CD4-positive, CD25-positive, alpha-beta regulatory T cell (primary cell): ENCODE measurements at regions not wholly inside any gene's neighbourhood (a gene's known extent, or its start where the extent isn't known, plus 50 kb on each side); places are given as distances from the start of the nearest gene placed in this dataset.

Source experiments
- ATAC-seq, 2 donors: fragments of 150-1000 bp; cut with Tn5 transposase; one replicate each; pipeline ENCODE4 v1.10.0; 2021; ENCODE audit warnings: low read depth in 2 of 2, moderate number of reproducible peaks in 2 of 2, moderate library complexity in 1 of 2
- DNase-seq, 3 donors: peaks; one replicate each; pipeline versions ENCODE4 v3.0.0 to v3.0.0-alpha.2; 2012 to 2022; ENCODE audit warnings: mixed read lengths in 1 of 3
- H3K27ac ChIP-seq: one replicate; pipeline ENCODE4 v1.7.0; 2013; ENCODE audit warnings: mild to moderate bottlenecking, low read length; ENCODE audit not compliant: insufficient read depth, poor library complexity, severe bottlenecking
- H3K27me3 ChIP-seq: one replicate; pipeline ENCODE4 v1.7.0; 2013; ENCODE audit warnings: low read length; ENCODE audit not compliant: control insufficient read depth, insufficient read depth
- H3K36me3 ChIP-seq: one replicate; pipeline ENCODE4 v1.7.0; 2013; ENCODE audit warnings: mild to moderate bottlenecking, low read length, moderate library complexity; ENCODE audit not compliant: control insufficient read depth, insufficient read depth
- H3K4me1 ChIP-seq: 2 replicates; pipeline ENCODE4 v1.7.0; 2013; ENCODE audit warnings: mild to moderate bottlenecking, low read length; ENCODE audit not compliant: insufficient read depth, control insufficient read depth, poor library complexity, severe bottlenecking
- H3K4me3 ChIP-seq: one replicate; pipeline ENCODE4 v1.7.0; 2013; ENCODE audit warnings: low read depth, mild to moderate bottlenecking, low read length, moderate library complexity
- H3K9me3 ChIP-seq, 2 experiments: 1 replicate in 1 of 2; 2 replicates in 1 of 2; pipeline ENCODE4 v1.7.0; 2013; ENCODE audit warnings: low read length in 2 of 2, mild to moderate bottlenecking in 1 of 2, moderate library complexity in 1 of 2; ENCODE audit not compliant: control insufficient read depth in 2 of 2
- H3K27ac Mint-ChIP-seq, 3 donors: one replicate each; pipeline ENCODE4 v1.8.0; 2020 to 2022; ENCODE audit warnings: mild to moderate bottlenecking in 3 of 3, mixed read lengths in 3 of 3, moderate library complexity in 2 of 3
- H3K27me3 Mint-ChIP-seq: one replicate; pipeline ENCODE4 v1.8.0; 2022; ENCODE audit warnings: mild to moderate bottlenecking, mixed read lengths
- H3K36me3 Mint-ChIP-seq: one replicate; pipeline ENCODE4 v1.8.0; 2020; ENCODE audit warnings: mixed read lengths
- H3K4me1 Mint-ChIP-seq, 4 donors: one replicate each; pipeline ENCODE4 v1.8.0; 2020 to 2022; ENCODE audit warnings: mixed read lengths in 4 of 4, mild to moderate bottlenecking in 1 of 4
- H3K4me3 Mint-ChIP-seq, 4 donors: one replicate each; pipeline ENCODE4 v1.8.0; 2020 to 2022; ENCODE audit warnings: mild to moderate bottlenecking in 4 of 4, mixed read lengths in 4 of 4, moderate library complexity in 3 of 4
- H3K9me3 Mint-ChIP-seq, 7 donors: one replicate each; pipeline ENCODE4 v1.8.0; 2020 to 2022; ENCODE audit warnings: mixed read lengths in 7 of 7, mild to moderate bottlenecking in 3 of 7, moderate library complexity in 2 of 7

DNA sequence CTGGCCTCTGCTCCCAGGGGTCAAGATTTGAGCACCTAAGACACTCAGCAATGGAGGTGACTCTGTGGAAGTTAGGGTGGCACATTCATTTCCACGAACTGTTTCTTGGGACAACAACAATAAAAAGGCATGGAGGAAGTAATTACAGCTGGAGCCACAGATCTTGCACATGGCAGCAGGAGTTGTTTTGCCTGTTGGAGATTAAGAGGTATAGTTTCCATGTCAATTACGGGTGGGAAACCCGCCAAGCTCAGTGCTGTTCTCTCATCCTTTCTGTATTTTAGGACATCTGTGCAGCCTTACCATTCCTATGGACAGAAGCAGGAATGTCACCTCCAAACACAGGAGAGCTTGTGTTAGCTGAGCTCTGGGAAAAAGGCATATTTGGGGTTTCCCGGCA is 201.2 kb downstream of the SNX10 start:
- Mint-ChIP-seq H3K27ac (no peak overlapping the region), H3K4me1 (no peaks in the 10 kb centered on the region), H3K27me3 (peaks cover 20% of the 10 kb centered on the region), H3K4me3 (no peak overlapping the region), H3K9me3 (no peaks in the 10 kb centered on the region), H3K36me3 (no peaks in the 10 kb centered on the region)
- H3K4me1 ChIP-seq: no peaks in the 10 kb centered on the region
- no peaks in the 10 kb centered on the region for H3K9me3 ChIP-seq
- H3K27me3 ChIP-seq: peaks cover 5% of the 10 kb centered on the region
- no peak for DNase-seq
- no peaks in the 10 kb centered on the region for H3K36me3 ChIP-seq
- ATAC-seq: no peak
- no peak overlapping the region for H3K27ac ChIP-seq
- H3K4me3 ChIP-seq: no peak overlapping the region

DNA sequence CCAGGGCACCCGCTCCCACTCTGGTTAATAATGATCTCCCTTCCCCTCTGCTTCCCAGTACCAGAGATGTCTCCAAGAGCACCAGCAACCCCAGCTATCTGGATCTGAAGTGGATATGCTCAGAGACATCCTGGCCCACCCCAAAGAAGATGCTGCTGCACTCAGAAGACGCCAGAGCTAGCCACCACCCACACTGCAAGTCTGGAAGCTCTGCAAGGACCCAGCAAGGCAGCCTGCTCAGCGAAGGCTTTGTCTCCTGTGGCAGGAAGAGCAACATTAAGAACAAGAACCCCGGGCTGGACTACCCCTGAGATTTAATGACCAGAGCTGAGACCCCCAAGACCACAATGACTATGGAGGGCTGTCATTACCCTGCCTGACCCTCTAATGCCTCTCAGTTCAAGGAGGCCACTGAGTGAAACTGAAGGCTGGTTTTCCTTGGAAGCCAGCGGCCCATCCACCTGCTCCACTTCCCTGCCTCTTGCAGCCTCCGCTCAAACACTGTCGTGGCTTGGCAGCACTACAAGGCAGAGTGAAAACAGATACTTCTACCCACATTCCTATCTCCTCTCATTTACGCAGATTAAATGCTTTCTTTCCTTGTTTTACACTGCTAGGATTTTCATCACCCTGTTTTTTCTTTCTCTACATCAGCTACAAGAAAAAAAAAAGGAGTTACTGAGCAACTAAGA is 202.2 kb downstream of the SNX10 start:
- Mint-ChIP-seq H3K27me3 (peaks cover 16% of the 10 kb centered on the region), H3K36me3 (no peaks in the 10 kb centered on the region), H3K4me1 (no peaks in the 10 kb centered on the region), H3K9me3 (no peaks in the 10 kb centered on the region), H3K27ac (no peak overlapping the region), H3K4me3 (no peak overlapping the region)
- ATAC-seq (no peak), DNase-seq (no peak)
- Histone ChIP-seq H3K4me3 (no peak overlapping the region), H3K27ac (no peak overlapping the region), H3K4me1 (no peaks in the 10 kb centered on the region), H3K27me3 (peaks cover 5% of the 10 kb centered on the region), H3K9me3 (no peaks in the 10 kb centered on the region), H3K36me3 (no peaks in the 10 kb centered on the region)

DNA sequence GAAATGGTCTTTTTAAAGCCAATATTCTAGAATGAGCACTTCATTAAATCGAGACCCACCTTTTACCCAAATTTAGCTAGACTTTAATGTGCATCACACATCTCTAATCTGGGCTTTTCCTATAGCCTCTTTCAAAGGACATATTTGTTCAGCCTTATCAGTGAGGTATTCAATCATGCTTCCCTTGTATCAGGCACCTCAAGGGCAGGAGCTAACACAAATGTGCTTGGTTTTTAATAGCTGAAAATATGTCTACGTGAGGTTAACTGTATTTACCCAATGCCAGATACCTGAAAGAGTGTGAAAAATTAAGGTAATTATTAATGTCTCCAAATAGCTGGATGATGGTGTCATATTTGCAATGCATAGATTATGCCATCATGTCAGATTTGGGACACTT is 203.9 kb downstream of the SNX10 start:
- DNase-seq: no peak
- Mint-ChIP-seq H3K36me3 (no peaks in the 10 kb centered on the region), H3K9me3 (no peaks in the 10 kb centered on the region), H3K27ac (no peak overlapping the region), H3K27me3 (peaks cover 9% of the 10 kb centered on the region), H3K4me1 (no peaks in the 10 kb centered on the region), H3K4me3 (no peak overlapping the region)
- ATAC-seq: no peak
- Histone ChIP-seq H3K27ac (no peak overlapping the region), H3K4me3 (no peak overlapping the region), H3K27me3 (peaks cover 5% of the 10 kb centered on the region), H3K9me3 (no peaks in the 10 kb centered on the region), H3K4me1 (no peaks in the 10 kb centered on the region), H3K36me3 (no peaks in the 10 kb centered on the region)

- no peaks in the 10 kb centered on the region for H3K36me3 Mint-ChIP-seq
Measured at GRCh38 chr7:26497801-26498596, 206.3 kb downstream of the SNX10 start.

GRCh38 chr7:26499315-26499897 is 207.7 kb downstream of the SNX10 start:
- no peak overlapping the region for H3K27ac ChIP-seq
- ATAC-seq (no peak), DNase-seq (no peak)
- H3K27me3 ChIP-seq: peaks cover 5% of the 10 kb centered on the region
- H3K9me3 Mint-ChIP-seq: no peaks in the 10 kb centered on the region
- H3K36me3 Mint-ChIP-seq: no peaks in the 10 kb centered on the region
- H3K27ac Mint-ChIP-seq: no peak overlapping the region
- no peak overlapping the region for H3K4me3 Mint-ChIP-seq
- H3K4me1 ChIP-seq: no peaks in the 10 kb centered on the region
- H3K36me3 ChIP-seq: no peaks in the 10 kb centered on the region
- H3K27me3 Mint-ChIP-seq: peaks cover 7% of the 10 kb centered on the region
- H3K4me1 Mint-ChIP-seq: no peaks in the 10 kb centered on the region
- H3K4me3 ChIP-seq: no peak overlapping the region
- H3K9me3 ChIP-seq: no peaks in the 10 kb centered on the region

More at GRCh38 chr7:26497801-26498596, 206.3 kb downstream of the SNX10 start:
- no peaks in the 10 kb centered on the region for H3K9me3 ChIP-seq
- ATAC-seq (no peak), DNase-seq (no peak)
- no peaks in the 10 kb centered on the region for H3K4me1 ChIP-seq
- Mint-ChIP-seq H3K27ac (no peak overlapping the region), H3K9me3 (no peaks in the 10 kb centered on the region), H3K4me3 (no peak overlapping the region), H3K27me3 (peaks cover 13% of the 10 kb centered on the region), H3K4me1 (no peaks in the 10 kb centered on the region)
- no peaks in the 10 kb centered on the region for H3K36me3 ChIP-seq
- H3K27ac ChIP-seq: no peak overlapping the region
- no peak overlapping the region for H3K4me3 ChIP-seq
- peaks cover 5% of the 10 kb centered on the region for H3K27me3 ChIP-seq

DNA sequence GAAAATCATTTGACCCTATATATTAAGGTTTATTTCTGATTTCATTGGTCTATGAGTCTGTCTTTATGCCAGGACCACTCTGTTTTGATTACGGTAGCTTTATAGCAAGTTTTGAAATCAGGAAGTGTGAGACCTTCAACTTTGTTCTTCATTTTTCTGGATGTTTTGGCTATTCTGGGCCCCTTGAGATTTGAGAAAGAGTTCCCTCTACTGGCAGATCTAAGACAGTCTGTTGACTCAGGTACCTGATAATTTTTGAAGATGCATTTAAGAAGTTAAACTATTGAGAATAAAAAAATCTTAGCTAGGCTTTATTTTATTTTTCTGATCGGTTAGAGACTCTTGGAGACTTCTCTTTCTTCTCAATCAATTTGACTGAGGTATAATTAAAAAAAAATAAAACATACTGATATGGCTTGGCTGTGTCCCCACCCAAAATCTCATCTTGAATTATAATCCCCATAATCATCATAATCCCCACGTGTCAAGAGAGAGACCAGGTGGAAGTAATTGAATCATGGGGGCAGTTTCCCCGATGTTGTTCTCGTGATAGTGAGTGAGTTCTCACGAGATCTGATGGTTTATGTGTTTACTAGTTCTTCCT is 209.2 kb downstream of the SNX10 start:
- Histone ChIP-seq H3K4me1 (no peaks in the 10 kb centered on the region), H3K9me3 (no peaks in the 10 kb centered on the region), H3K4me3 (no peak overlapping the region), H3K27me3 (peaks cover 1% of the 10 kb centered on the region), H3K27ac (no peak overlapping the region), H3K36me3 (no peaks in the 10 kb centered on the region)
- Mint-ChIP-seq H3K36me3 (no peaks in the 10 kb centered on the region), H3K9me3 (no peaks in the 10 kb centered on the region), H3K27me3 (peaks cover 4% of the 10 kb centered on the region), H3K27ac (no peak overlapping the region), H3K4me3 (no peak overlapping the region), H3K4me1 (no peaks in the 10 kb centered on the region)
- DNase-seq (peak in 2 of 3 donors; percentile 13 to 33), ATAC-seq (no peak)

DNA sequence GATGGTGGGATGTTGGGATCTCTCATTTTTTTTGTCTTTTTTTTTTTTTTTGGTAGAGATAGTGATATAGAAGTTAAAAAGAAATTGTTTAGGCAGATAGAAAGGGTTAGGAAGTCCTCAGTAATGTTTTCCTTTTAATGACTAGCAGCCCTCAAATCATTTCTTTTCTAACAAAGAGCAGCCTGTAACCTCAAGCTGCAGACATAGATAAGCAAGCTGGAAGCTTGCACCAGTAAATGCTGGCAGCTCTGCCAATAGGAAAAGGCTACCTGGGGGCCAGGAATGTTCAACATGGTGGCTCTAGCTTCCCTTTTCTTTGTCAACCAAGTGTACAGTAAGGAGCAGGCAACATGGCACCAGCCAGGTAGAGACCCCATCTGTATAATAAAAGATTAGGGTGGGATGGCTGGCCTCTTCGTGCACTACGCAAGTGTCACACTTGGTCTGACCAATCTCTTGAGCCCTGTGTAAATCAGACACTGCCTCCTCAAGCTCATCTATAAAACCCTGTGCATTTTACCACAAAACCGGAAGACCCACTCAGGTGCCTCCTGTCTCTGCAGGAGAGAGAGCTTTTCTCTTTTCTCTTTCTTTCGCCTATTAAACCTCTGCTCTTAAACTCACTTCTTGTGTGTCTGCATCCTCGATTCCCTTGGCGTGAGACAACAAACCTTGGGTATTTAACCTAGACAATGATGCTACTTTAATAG is 212.9 kb downstream of the SNX10 start:
- no peaks in the 10 kb centered on the region for H3K9me3 Mint-ChIP-seq
- DNase-seq (no peak), ATAC-seq (no peak)
- H3K36me3 Mint-ChIP-seq: no peaks in the 10 kb centered on the region
- H3K4me1 Mint-ChIP-seq: no peaks in the 10 kb centered on the region
- H3K4me3 Mint-ChIP-seq: no peak overlapping the region
- no peak overlapping the region for H3K27ac ChIP-seq
- H3K36me3 ChIP-seq: no peaks in the 10 kb centered on the region
- no peaks in the 10 kb centered on the region for H3K9me3 ChIP-seq
- peaks cover 3% of the 10 kb centered on the region for H3K27me3 ChIP-seq
- H3K27me3 Mint-ChIP-seq: peaks cover 19% of the 10 kb centered on the region
- no peak overlapping the region for H3K27ac Mint-ChIP-seq
- no peak overlapping the region for H3K4me3 ChIP-seq
- no peaks in the 10 kb centered on the region for H3K4me1 ChIP-seq
